Endothelial cell (in vitro differentiated cells): ENCODE measurements at regions not wholly inside any gene's neighbourhood (a gene's known extent, or its start where the extent isn't known, plus 50 kb on each side); places are given as distances from the start of the nearest gene placed in this dataset.

Source experiments
- DNase-seq: peaks from one replicate; pipeline ENCODE4 v3.0.0; 2021; ENCODE audit warnings: low spot score
- H3K27ac Mint-ChIP-seq: one replicate; pipeline ENCODE4 v1.8.0; 2021; ENCODE audit warnings: mixed read lengths, inconsistent platforms; ENCODE audit not compliant: unreplicated experiment
- H3K27me3 Mint-ChIP-seq: one replicate; pipeline ENCODE4 v1.8.0; 2021; ENCODE audit warnings: mild to moderate bottlenecking, moderate library complexity, mixed read lengths, inconsistent platforms; ENCODE audit not compliant: unreplicated experiment
- H3K36me3 Mint-ChIP-seq: one replicate; pipeline ENCODE4 v1.8.0; 2021; ENCODE audit warnings: mild to moderate bottlenecking, low read depth, mixed read lengths, inconsistent platforms; ENCODE audit not compliant: unreplicated experiment
- H3K4me1 Mint-ChIP-seq: one replicate; pipeline ENCODE4 v1.8.0; 2021; ENCODE audit warnings: mild to moderate bottlenecking, mixed read lengths, inconsistent platforms; ENCODE audit not compliant: unreplicated experiment
- H3K4me3 Mint-ChIP-seq: one replicate; pipeline ENCODE4 v1.8.0; 2021; ENCODE audit warnings: mild to moderate bottlenecking, mixed read lengths, inconsistent platforms; ENCODE audit not compliant: unreplicated experiment
- H3K9me3 Mint-ChIP-seq: one replicate; pipeline ENCODE4 v1.8.0; 2021; ENCODE audit warnings: mixed read lengths, inconsistent platforms; ENCODE audit not compliant: unreplicated experiment
- TF ChIP-seq, protein P1 (sequence below): fragments of 200-600 bp; sonication (generic); IDR thresholded peaks from one replicate; pipeline ENCODE4 v1.5.0; 2021; ENCODE audit warnings: antibody characterized with exemption; ENCODE audit not compliant: unreplicated experiment

DNA sequence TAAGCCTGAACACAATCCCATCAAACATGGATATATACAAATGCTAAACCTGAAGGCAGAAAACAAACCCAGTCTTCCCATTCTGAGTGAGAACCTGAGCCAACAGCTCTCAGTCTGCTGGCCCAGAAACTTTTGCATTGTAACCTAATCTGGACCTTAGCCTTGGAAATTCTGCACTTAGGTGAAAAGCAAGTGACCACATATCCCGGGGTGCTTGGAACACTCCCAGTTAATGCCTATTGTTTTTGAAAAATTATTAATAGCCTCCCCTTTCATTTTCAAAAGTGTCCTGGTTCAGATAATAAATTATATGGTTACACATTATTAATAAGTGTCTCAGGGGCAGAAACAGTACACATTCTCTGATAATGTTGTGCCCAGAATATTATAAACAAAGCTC, 228.3 kb upstream of the TARS1 start:
- Mint-ChIP-seq H3K9me3 (no peaks in the 10 kb centered on the region), H3K4me3 (no peak overlapping the region), H3K27ac (no peak overlapping the region), H3K36me3 (no peaks in the 10 kb centered on the region), H3K27me3 (no peaks in the 10 kb centered on the region), H3K4me1 (peaks cover 25% of the 10 kb centered on the region)
- DNase-seq: no peak
- TF ChIP-seq, protein P1, sequence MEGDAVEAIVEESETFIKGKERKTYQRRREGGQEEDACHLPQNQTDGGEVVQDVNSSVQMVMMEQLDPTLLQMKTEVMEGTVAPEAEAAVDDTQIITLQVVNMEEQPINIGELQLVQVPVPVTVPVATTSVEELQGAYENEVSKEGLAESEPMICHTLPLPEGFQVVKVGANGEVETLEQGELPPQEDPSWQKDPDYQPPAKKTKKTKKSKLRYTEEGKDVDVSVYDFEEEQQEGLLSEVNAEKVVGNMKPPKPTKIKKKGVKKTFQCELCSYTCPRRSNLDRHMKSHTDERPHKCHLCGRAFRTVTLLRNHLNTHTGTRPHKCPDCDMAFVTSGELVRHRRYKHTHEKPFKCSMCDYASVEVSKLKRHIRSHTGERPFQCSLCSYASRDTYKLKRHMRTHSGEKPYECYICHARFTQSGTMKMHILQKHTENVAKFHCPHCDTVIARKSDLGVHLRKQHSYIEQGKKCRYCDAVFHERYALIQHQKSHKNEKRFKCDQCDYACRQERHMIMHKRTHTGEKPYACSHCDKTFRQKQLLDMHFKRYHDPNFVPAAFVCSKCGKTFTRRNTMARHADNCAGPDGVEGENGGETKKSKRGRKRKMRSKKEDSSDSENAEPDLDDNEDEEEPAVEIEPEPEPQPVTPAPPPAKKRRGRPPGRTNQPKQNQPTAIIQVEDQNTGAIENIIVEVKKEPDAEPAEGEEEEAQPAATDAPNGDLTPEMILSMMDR: no peak

- no peaks in the 10 kb centered on the region for H3K36me3 Mint-ChIP-seq
- H3K27me3 Mint-ChIP-seq: no peaks in the 10 kb centered on the region
- H3K27ac Mint-ChIP-seq: no peak overlapping the region
- H3K9me3 Mint-ChIP-seq: no peaks in the 10 kb centered on the region
- H3K4me1 Mint-ChIP-seq: peaks cover 25% of the 10 kb centered on the region
- TF ChIP-seq, protein P1: no peak
- DNase-seq: no peak
- no peak overlapping the region for H3K4me3 Mint-ChIP-seq
These were observed 227.9 kb upstream of the TARS1 start for GRCh38 chr5:33212900-33213299.

- Mint-ChIP-seq H3K4me3 (no peak overlapping the region), H3K27ac (no peak overlapping the region), H3K9me3 (peaks cover 4% of the 10 kb centered on the region), H3K27me3 (peaks cover 8% of the 10 kb centered on the region), H3K36me3 (peaks cover 21% of the 10 kb centered on the region), H3K4me1 (peaks cover 29% of the 10 kb centered on the region)
- TF ChIP-seq, protein P1: no peak
- DNase-seq: no peak
These were observed 217.0 kb upstream of the TARS1 start for GRCh38 chr5:33223563-33224284.

DNA sequence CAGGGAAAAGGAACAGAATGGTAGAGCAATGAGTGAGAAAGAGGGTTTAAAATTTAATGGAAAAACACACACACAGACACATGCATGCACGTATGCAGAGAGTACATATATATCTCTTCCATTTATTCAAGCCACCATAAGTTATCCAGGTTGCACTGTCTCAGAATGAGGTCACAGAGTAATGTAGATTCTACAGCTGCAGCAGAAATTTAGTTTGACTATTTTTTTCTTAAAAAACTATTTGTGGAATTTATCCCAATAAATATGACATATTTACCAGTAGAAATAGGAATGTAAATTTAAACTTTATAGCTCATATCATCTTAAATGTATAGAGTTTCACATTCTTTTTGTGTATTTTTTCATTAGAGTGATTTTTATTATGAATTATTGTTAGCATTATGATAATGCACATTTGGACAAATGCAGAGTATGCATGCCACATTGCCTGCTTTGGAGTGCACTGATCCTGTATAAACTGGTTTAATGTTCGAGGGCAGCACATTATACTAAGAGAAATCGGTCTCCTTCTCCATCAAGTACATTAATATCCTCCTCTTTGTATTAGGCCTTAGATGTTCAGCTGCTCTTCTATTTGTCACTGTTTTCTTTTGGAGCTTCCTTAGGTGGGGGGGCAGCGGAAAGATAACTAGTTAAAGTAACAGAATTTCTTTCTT, 216.3 kb upstream of the TARS1 start:
- H3K4me1 Mint-ChIP-seq: peaks cover 36% of the 10 kb centered on the region
- DNase-seq: no peak
- H3K27ac Mint-ChIP-seq: no peak overlapping the region
- H3K4me3 Mint-ChIP-seq: no peak overlapping the region
- TF ChIP-seq, protein P1: no peak
- peaks cover 8% of the 10 kb centered on the region for H3K27me3 Mint-ChIP-seq
- peaks cover 4% of the 10 kb centered on the region for H3K9me3 Mint-ChIP-seq
- peaks cover 21% of the 10 kb centered on the region for H3K36me3 Mint-ChIP-seq

DNA sequence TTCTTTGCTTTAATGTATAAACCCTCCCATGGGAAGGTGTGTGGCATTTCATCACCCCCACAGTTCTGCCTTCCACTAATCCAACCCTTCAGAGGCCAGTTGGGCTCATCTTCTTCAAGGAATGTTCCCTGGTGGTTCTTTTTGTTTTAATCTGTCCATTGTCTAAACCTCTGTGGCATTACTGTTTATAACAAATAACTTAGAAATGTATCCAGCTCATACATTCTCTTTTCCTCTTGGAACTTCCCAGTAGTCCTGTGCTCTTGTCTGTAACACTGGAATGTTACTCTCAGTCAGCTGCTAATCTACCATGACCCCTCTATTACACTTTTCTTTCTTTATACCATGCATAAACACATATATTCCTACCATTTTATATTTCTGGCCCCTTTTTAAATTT, 213.5 kb upstream of the TARS1 start:
- no peak for DNase-seq
- Mint-ChIP-seq H3K27me3 (peaks cover 8% of the 10 kb centered on the region), H3K4me3 (no peak overlapping the region), H3K9me3 (peaks cover 4% of the 10 kb centered on the region), H3K4me1 (peaks cover 58% of the 10 kb centered on the region), H3K36me3 (peaks cover 21% of the 10 kb centered on the region), H3K27ac (peak overlapping the region; percentile 98)
- TF ChIP-seq, protein P1: no peak
